GM20000 (cell line): ENCODE measurements at regions not wholly inside any gene's neighbourhood (a gene's known extent, or its start where the extent isn't known, plus 50 kb on each side); places are given as distances from the start of the nearest gene placed in this dataset.

Source experiments
- DNase-seq: peaks from one replicate; pipeline ENCODE4 v3.0.0; 2012; ENCODE audit warnings: low spot score
- TF ChIP-seq, protein P1 (sequence below): IDR thresholded peaks from 2 replicates; pipeline ENCODE4 v1.5.1; 2012; ENCODE audit warnings: mild to moderate bottlenecking, control low read depth; ENCODE audit errors: extremely low read depth, missing control alignments

DNA sequence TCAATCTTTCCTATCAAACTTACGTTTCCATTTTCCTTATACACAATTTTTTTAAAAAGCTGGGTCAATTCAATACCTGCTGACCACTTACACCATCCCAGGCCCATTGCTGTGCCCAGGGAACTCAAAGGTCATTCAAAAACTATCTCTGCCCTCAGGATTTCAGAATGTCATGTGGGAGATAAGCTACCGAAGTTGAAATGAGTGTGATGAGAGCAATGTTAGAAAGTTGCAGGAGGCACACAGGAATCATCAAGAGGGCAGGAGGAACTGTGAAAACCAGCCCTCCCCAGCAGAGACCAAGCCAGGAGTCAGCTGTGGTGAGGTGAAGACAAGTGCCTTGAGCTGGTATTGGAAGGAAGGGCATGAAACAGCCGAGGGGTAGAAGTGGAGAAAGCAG is 195.9 kb downstream of the HS3ST3A1 start:
- TF ChIP-seq, protein P1, sequence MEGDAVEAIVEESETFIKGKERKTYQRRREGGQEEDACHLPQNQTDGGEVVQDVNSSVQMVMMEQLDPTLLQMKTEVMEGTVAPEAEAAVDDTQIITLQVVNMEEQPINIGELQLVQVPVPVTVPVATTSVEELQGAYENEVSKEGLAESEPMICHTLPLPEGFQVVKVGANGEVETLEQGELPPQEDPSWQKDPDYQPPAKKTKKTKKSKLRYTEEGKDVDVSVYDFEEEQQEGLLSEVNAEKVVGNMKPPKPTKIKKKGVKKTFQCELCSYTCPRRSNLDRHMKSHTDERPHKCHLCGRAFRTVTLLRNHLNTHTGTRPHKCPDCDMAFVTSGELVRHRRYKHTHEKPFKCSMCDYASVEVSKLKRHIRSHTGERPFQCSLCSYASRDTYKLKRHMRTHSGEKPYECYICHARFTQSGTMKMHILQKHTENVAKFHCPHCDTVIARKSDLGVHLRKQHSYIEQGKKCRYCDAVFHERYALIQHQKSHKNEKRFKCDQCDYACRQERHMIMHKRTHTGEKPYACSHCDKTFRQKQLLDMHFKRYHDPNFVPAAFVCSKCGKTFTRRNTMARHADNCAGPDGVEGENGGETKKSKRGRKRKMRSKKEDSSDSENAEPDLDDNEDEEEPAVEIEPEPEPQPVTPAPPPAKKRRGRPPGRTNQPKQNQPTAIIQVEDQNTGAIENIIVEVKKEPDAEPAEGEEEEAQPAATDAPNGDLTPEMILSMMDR = no peak
- DNase-seq = no peak

DNA sequence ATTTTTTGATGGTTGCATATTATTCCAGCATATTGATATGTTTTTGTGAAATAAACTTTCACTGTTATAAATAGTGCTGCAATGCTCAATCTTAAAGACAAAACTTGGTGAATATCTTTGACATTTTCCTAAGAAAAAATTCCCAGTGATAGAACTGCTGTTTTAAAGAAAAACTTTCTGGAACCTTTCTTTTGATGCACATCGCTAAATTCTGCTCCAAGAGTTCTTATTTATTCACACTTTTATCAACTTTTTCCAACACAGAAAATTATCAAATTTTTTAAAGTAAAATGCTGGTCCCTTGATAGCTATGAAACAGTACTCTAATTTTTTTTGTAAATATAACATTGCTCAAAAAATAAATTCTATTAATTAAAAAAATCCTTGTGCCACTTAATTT is 196.6 kb downstream of the HS3ST3A1 start:
- TF ChIP-seq, protein P1 = no peak
- no peak for DNase-seq

DNA sequence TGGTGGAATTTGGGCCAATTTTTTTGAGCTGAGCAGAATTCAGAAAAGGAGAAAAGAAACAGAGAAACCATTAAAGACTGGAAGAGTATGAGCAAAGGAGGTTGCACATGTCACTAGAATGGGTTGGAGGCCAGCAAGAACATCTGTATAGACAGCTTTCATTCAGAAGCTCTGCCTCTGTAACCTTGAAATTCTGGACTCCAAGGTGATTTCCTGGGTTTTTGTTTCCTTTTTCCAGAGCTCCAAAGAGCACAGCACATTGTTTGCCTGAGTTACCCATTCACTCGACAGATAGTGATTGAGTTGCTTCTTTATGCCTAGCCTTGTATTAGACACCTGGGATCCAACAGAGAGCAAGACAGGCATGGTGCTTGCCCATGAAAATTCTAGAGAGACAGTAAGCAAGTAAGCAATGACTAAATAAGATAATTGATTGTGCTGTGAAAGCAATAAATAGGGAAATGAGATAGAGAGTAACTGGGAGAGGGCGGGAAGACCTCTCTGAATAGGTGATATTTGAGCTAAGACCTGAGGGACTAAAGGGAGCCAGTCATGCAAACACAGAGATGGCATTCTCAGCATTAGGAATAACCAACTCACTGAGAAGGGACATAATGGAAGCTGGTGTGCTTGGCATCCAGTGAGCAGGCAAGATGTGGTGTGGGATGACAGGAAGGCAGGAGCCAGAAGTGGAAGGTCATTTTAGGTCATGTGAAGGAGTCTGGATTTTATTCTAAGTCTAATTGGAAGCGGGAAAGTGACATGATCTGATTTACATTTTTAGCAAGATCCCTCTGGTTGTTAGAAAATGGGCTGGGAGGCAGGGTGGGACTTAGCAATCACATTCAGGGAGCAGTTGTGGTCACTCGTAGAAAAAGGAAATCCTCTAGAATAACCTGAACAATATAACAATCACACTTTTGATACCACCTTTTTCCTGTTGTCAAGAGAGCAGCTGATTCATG is 197.5 kb downstream of the HS3ST3A1 start:
- TF ChIP-seq, protein P1 = no peak
- no peak for DNase-seq

DNA sequence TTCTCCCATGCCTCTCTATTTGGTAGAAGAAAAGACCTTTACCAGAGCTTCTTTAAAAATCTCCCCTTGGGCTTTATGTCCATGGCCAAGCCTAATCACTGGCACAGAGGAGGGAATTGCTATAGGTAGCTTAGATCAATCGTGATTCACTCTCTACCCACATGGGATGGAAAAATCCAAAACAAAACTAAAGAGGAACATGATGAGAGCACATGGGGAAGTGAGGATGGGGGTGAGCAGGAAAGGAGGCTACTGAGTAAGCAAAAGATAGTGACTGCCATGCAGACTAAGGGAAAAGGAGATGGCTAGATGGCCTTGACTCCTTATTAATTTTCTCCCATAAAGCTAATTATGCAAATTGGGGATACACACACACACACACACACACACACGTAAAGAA is 201.2 kb downstream of the HS3ST3A1 start:
- no peak for DNase-seq
- TF ChIP-seq, protein P1 = no peak

DNA sequence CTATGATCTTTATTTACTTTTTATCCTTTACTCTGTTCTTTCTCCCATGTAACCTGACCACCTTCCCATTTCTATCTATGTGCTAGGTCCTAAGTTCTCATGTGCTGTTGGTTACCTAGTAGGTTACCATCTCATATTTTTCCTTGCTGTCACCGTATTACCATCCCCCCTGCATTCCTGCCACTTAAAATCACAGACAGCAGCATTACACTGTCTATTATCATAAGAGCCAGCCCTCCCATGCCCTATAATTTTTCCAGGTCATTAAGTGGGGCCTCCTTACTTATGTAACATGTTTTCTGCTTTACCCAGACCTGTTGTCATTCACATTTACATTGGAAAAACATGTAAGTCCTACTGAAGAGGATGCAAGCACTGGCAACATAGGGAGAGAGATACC is 202.9 kb downstream of the HS3ST3A1 start:
- DNase-seq = no peak
- TF ChIP-seq, protein P1 = no peak

DNA sequence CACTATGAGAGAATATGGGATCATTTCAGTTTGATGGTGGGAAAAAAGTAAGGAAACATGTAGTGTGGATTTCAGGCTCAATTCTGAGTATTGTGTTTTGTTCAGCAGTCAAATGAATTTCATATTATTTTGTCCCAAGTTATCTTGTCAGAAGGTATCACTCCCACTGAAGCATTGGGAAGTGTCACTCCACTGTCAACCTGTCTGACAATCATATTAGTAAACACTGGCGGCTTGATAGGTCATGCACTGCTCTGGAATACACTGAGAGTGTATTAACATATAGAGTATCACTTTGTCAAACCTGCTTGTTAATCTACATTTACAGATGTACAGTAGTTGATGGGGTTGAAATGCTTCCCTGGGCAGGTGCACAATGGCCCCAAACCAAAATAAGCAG is 203.6 kb downstream of the HS3ST3A1 start:
- TF ChIP-seq, protein P1 = no peak
- DNase-seq = no peak

DNA sequence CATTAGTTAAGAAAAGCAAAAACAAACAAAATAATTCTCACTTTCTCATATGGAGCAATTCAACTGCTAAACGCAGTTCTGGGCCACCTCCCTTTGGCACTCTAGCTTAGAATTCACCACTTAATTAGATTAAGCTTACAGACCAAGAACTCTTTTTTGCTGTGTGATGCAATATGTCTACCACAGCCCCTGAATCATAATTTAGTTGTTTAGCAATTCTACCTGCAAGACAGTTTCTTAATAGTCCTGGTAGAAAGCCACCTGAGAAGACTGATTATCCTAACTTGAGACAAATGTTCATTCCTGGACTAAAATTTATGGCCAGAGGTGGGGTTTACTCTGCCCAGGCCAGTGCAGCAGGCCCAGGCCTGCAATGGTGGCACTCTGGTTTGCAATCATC is 205.9 kb downstream of the HS3ST3A1 start:
- TF ChIP-seq, protein P1 = no peak
- no peak for DNase-seq
